Dedifferentiated amniotic fluid mesenchymal stem cell (primary cell): ENCODE measurements at regions not wholly inside any gene's neighbourhood (a gene's known extent, or its start where the extent isn't known, plus 50 kb on each side); places are given as distances from the start of the nearest gene placed in this dataset.

Source experiments
- DNase-seq: peaks from one replicate; pipeline ENCODE4 v3.0.0-alpha.2; 2016; ENCODE audit errors: extremely low spot score

DNA sequence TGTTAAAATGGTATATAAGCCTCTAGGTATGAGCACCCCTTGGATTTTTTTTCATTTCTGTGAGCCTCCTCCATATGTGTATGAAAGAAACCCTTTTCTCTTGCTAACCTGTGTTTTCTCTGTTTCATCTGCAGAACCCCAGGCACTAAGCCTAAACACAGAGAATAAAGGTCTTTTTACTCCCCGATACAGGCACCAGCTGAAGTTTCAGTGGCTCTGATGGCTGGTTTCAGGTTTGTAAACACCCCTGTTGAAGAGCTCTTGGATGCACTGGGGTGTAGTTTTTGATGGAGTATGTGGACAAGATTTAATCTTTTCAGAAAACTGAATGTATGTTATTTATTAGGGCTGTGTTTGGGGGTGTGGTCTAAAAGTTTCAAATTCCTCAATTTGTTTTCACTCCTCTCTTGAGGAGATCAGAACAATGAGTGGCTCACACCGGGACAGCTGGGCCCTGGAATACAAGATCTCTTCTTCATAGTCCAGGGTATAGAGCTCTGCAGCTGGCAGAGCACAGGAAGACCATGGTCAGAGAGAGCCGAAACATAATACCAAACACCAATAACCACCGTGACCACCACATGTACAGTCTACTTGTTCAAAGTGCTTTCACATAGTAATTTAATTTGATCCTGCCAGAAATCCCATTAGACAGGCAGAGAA lies 50.2 kb upstream of the VTCN1 start:
- DNase-seq = no peak
